NCI-H1105 (cell line): ENCODE measurements at regions not wholly inside any gene's neighbourhood (a gene's known extent, or its start where the extent isn't known, plus 50 kb on each side); places are given as distances from the start of the nearest gene placed in this dataset.
"Not testable (repeated sequence)": the region's sequence is repeated elsewhere in the genome, so short reads cannot be mapped to it uniquely, and the experiment has no call there.

Experiments used
- DNase-seq: peaks from one replicate; lab custom pipeline; 2025; lab: John Stamatoyannopoulos, UW

DNA sequence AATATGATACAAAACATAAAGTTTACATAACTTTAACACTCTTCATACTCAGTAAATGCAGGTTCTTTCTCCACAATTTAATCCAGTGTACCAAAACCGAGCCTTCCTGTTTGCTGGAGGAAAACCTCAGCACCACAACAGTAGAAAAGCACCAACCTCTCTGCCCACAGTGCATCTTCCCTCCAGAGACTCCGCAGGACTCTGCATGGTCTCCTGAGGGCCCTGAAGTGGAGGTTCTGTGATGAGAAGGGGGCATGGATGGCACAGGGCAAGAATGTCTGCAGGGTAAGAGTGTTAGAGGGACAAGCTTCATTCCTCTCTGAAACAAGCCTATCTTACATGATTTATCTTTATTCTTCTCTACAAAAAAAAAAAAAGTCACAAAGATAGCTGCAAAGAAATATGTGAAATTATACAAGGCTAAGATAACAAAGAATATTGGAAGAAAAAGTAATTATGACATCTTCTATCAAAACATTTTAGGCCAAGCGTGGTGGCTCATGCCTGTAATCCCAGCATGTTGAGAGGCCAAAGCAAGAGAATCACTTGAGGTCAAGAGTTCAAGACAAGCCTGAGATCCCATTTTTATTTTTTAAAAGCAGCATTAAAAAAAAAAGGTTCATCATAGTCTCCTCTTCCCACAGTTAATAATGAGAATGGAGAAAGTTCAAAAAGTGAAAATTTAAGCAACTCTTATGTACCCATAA, 102.0 kb downstream of the VPREB1 start:
- no peak for DNase-seq

DNA sequence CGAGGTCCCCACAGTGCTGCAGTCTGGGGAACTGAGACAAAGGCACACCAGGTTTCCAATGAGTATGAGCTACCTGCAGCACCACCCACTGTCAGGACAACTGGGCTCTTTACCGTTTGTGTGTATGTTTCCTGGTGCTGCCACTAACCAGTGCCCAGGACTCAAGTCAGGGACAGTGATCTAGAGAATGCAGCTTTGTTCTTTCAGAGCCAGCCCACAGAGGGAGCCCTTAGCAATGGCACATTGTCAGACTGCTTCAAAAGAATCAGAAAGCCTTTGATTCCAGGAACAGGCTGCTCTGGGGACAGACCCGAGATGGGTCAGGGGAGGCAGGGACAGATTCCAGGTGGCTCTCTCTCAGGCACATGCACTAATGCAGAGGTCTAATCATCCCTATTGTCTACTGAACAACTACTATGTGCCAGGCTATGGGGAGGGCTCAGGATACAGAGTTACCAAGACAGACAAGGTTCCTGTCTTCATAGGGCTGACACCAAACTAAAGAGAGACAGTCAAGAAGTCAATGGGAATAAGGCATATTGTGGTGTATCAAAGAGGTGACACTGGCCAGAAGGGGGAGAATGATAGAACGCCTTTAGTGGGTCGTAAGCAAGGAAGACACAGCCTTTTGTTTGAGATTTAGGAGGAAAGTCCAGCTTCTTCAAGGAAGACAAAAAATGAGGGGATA, 103.7 kb downstream of the VPREB1 start:
- DNase-seq, result no peak

DNA sequence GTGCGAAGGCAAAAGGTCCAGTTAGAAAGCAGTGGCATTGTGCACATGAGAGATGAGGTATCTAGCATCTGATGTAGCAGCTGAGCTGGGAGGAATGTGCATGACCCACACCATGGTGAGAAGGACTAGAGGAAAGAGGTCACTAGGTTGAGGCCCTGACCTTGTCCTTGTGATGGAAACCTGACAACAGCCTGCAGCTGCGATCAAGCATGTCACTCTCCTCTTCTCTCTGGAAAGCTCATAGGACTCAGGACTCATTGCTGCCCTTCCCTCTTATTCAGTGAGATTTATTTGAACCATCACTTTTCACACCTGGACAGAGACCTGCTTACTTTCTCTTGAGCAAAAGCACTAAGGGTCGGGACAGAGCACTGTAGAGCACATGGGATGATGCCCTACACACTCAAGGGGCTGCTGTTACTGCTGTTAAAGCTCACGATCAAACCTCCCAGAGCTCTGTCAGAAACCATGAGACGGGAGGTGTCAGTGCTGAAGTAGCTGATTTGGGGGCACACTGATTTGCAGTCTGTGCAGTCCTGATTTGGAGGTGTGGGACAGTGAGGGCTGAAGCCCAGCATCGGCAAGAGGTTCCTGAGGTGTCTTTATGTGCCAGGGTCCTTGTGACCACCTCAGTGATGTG, 104.3 kb downstream of the VPREB1 start:
- DNase-seq, result no peak

DNA sequence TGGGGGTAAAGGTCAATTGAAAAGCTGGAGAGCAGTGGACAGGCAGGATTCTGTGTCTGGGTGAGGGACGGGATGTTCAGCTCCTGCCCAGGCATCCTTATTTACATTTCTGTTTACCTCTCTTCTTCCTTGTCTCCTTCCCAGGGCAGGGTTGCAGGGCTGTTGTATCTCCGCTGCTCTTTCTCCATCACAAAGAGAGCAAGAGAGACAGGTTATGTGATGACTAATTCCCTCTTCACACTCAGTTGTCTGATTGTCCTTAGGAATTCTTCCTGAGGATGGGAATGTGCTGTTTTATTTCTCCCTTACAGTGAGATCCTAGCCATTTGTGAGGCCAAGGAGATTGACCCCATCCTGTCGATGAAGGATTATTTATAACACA, 104.9 kb downstream of the VPREB1 start:
- DNase-seq, result no peak

DNA sequence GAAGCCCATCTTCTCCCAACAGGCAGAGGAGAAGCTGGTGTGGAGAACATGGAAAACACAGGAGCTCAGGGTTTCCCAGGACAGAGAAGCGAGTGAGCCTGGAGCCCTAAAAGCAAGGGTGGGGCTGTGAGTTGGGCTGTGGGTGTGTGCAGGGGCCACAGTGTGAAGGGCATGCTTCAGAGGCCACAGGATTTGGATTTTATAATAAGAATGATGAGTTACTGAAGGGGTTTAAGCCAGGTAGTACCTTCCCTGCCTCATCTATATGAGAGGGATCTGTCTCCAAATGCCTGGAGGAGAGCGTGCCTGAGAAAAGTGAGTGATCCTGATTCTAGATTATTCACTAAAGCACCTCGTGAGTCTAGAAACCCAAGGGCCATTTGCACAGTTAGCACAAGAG, 106.8 kb downstream of the VPREB1 start:
- DNase-seq, result no peak

GRCh38 chr22:22352371-22352999, 107.9 kb downstream of the VPREB1 start:
- no peak for DNase-seq

DNA sequence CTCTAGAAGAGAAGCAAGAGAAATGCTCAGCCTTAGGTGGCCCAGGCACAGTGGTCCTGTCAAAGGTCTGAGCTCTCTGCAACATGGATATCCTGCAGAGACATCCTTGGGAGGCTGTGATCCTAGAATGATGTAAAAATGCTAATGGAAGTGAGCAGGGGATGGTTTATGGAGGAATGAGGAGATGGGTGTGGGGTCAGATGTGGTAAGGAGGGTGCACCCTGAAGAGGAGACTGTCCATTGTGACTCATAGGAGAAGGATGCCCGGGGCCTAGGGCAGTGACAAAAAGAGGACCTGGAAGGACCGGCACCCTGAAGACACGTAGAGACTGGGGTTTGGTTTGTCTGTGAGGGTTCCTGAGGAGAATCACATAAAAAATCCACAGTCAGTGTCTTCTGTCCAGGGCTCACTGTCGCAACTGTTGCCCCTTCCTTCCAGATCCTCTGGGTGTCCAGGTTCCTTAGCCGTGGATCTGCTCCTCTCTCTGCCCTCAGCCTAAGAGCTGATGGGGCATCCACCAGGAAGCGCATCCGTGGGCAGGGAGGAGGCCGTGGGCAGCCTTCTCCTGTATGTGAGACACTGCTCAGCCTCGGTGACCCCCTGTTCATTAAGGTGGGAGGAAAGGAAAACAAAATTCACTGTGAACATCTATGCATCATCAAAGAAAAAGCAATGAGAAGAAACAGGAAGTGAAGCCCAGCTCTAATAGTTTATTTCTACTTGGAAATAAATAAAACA, 110.7 kb downstream of the VPREB1 start:
- DNase-seq, result no peak

DNA sequence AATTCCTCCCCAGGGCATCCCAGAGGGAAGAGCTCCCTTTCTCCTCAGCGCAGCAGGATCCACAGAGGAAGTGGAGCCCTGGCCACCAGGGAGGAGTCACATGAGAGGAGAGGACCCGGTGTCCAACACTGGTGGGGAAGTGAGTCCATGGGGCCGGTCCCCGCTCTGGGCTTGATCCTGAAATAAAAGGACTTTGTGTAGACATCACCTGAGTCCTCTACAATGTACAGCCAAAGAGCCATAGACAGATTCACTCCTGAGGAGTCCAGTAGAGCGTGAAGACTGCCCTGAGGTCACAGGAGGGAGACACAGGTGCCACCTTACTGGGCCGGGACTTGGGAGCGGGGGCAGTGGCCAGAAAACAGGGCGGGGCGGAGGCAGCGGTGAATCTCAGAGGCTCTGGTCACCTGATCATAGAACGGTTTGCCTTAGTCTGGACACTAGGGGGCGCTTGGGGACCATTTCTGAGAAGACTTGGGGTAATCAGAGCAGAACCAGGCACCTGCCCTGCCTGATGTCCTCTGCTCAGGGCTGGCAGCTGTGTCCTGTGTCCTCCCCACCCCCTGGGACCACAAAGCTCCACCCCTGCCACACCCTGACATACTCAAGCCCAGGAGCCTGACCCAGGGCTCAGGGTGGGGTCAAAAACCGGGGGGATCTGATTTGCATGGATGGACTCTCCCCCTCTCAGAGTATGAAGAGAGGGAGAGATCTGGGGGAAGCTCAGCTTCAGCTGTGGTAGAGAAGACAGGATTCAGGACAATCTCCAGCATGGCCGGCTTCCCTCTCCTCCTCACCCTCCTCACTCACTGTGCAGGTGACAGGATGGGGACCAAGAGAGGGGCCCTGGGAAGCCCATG, 112.7 kb downstream of the VPREB1 start:
- DNase-seq, result peak; percentile 74

- no peak for DNase-seq
These were observed 113.6 kb downstream of the VPREB1 start for GRCh38 chr22:22358152-22358551.

- DNase-seq, result no peak
These were observed 114.1 kb downstream of the VPREB1 start for GRCh38 chr22:22358686-22359085.

DNA sequence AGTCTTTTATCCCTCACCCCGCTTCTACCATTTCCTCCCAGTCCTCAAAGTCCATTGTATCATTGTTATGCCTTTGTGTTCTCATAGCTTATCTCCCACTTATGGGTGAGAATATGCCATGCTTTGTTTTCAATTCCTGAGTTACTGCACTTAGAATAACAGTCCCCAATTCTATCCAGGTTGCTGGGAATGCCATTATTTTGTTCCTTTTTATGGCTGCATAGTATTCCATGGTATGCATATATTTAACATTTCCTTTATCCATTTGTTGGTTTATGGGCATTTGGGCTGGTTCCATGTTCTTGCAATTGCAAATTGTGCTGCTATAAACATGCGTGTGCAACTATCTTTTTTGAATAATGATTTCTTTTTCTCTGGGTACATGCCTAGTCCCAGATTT, 114.9 kb downstream of the VPREB1 start:
- no peak for DNase-seq

GRCh38 chr22:22360014-22360413, 115.4 kb downstream of the VPREB1 start:
- no peak for DNase-seq

DNA sequence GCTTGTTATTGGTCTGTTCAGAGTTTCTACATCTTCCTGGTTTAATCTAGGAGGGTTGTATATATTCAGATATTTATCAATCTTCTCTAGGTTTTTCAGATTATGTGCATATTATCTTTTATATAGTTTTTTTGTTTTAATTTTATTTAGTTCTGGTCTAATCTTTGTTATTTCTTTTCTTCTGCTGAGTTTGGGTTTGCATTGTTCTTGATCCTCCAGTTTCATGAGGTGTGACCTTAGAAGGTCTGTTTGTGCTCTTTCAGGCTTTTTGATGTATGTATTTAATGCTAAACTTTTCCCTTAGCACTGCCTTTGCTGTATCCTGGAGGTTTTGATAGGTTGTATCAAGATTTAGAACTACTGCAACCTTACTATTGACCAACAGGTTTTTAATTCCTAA, 117.7 kb downstream of the VPREB1 start:
- DNase-seq, result no peak

- DNase-seq, result no peak
These were observed 118.3 kb downstream of the VPREB1 start for GRCh38 chr22:22362936-22363335.

DNA sequence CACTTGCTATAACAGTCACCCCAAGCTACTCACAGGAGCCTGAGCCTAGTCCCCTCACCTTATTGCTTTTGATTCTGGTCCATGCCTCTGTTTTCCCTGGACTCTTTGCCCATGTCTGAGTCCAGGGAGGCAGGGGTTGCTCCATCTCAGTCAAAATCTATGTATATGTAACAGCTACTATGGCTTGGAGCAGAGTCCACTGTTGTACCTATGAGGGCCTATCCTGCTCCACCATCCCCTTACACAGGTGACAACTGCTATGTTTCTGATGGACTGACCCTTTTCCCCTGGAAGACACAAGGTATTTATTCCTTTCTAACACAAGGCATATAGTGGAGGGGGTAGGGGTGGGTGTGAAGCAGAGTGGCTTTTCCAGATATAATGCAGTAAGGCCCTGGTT, 119.6 kb downstream of the VPREB1 start:
- no peak for DNase-seq

GRCh38 chr22:22366537-22366936, 122.0 kb downstream of the VPREB1 start:
- DNase-seq, result no peak

GRCh38 chr22:22368516-22368915, 123.9 kb downstream of the VPREB1 start:
- no peak for DNase-seq

- DNase-seq, result not testable (repeated sequence)
These were observed 124.8 kb downstream of the VPREB1 start for GRCh38 chr22:22369219-22369963.

DNA sequence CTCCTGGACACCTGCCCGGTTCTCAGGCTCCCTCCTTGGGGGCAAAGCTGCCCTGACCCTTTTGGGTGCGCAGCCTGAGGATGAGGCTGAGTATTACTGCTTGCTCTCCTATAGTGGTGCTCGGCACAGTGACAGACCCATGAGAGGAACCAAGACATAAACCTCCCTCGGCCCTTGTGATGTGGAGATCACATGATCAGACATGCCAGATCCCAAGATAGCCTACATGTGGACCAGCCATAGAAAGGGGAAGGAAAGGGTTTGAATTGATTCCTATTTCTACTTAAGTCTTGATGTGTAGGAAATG, 125.3 kb downstream of the VPREB1 start:
- no peak for DNase-seq

- no peak for DNase-seq
These were observed 126.5 kb downstream of the VPREB1 start for GRCh38 chr22:22371031-22371541.
